Activated CD4-positive, alpha-beta T cell treated with anti-CD3 and anti-CD28 coated beads, Interleukin-2, amount 50 U/mL, for 24 hours (primary cell): ENCODE measurements at regions not wholly inside any gene's neighbourhood (a gene's known extent, or its start where the extent isn't known, plus 50 kb on each side); places are given as distances from the start of the nearest gene placed in this dataset.

Experiments used
- DNase-seq, 2 donors: peaks; one replicate each; pipeline ENCODE4 v3.0.0-alpha.2; 2020; ENCODE audit warnings: low read depth in 1 of 2, low spot score in 1 of 2

DNA sequence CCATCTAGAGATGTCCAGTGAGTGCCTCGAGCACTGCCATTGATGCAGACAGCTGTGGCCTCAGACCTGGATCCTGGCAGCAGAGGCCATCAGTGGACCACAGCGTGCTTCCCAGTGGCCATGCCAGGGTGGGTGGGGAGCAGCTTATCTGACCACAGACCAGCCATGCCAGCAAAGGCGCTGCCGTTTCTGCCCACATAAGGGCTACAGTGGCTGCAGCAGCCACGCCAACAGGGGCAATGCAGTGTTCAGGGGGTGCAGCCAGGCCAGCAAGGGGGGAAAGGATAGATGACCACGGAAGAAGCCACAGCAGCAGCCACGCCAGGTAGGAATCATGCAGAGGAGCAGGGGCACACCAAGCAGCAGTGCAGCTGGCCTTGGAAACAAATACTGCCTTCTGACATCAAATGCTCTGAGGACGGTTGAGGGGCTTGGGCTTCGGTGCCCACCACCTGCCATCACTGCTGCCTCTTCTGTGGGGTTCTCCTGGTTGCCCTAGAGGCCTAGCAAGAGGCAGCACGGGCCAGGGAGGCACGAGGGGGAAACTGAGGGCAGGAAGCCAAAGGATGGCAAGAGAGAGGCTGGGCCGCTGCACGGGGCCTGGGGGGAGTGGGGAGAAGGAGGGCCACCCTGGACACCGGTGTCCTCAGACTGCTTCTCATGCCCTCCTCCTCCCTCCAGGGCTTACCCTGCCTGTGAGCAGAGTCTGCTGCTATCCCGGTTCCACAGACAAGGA is 94.7 kb upstream of the RUNX3 start:
- DNase-seq, result no peak

DNA sequence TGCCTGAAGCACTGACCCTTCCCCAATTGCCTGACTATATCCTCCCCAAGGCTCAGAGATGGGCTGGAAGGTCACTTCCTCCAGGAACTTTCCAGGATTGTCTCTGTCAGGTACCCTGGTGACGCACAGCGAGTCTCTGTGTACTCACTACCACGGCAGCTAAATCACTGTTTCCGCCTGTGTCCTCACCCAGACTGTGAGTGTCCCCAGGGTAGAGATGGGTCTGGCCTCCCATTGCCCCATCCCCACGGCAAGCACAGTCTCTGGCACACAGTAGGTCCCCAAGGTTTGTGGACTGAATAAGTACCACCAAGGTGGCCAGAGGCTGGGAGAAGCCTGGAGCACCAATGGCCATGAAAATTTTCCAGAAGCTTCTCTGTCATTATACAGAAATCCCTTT is 93.8 kb upstream of the RUNX3 start:
- DNase-seq, result no peak

DNA sequence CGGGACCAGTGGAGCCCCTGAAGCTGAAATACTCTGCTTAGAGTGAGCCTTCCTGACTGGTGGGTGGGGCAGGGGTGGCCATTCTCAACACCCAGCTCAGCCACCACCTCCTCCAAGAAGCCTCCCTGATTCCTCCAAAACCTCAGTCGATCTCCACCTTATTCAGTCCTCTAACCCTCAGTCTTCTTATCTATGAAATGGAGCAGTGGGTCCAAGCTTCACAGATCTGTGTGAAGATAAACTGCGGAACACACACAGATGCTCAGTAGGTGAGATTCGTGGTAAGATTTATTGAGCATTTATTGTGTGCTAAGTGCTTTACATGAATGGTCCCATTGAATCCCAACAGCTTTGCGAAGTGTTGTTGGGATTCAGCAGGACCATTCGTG is 93.1 kb upstream of the RUNX3 start:
- DNase-seq, result no peak

DNA sequence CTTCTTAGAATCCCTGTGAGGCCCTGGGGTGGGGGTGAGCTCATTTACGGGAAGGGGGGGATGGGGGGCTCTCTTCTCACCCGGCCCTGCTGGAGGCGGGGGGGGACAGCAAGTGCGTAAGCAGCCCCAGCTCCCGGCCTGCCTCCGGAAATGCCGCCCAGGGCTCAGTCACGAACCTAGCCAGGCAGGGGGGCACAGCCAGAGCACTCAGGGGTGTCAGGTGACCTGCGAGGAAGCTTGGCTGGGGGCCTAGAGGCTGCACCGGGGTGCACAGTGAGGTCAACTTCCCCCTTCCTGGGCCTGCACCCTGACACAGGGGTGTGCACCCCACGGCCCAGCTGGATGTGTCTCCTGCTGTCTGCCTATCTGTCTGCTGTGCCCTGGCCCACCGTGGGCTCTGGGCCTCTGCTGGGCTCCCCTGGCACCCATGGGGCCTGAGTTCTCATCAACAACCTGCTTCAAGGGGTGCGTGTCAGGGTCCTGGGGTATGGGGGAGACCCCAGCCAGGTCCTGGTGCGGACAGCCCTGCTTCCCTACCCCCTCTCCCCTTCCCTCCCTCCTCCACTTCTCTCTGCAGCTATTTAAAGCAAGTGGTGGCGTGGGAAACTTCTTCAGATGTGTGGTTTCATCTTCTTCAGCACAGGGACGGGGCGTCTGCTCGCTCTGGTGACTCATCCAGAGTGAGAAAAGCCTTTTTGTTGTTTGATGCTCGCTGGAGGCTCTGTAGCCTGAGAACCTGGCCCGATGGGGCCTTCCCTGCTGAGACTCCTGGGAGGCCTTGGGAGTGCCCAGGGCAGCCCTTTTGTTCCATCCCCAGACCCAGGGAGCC is 92.5 kb upstream of the RUNX3 start:
- peak; percentile 61 to 90 for DNase-seq

DNA sequence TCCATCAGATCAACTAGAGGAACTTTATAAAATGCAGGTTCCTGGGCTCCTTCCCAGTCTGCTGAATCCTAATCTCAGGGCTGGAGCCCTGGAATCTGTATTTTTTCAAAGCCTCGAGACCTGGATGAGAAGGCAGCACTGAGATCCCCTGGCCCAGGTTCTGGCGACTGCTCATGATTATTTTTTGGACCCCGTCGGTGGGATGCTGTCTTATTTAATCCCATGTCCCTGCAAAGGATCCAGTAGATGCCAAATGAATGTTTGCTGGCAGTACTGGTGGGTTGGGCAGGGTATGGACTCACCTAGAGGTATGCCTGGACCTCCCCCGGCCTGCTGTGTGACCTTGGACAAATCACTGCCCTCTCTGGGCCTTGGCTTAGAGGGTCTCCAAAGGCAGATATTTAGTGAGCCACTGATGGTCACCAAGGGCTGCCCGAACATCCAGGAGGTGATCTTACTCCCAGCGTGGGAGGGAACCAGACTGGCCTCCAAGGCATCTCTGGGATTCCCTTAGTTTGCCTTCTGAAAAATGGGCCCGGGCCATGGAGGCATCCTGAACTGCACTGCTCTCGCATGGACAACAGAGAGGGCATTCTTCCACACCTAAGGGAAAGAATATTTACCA is 91.6 kb upstream of the RUNX3 start:
- no peak for DNase-seq

DNA sequence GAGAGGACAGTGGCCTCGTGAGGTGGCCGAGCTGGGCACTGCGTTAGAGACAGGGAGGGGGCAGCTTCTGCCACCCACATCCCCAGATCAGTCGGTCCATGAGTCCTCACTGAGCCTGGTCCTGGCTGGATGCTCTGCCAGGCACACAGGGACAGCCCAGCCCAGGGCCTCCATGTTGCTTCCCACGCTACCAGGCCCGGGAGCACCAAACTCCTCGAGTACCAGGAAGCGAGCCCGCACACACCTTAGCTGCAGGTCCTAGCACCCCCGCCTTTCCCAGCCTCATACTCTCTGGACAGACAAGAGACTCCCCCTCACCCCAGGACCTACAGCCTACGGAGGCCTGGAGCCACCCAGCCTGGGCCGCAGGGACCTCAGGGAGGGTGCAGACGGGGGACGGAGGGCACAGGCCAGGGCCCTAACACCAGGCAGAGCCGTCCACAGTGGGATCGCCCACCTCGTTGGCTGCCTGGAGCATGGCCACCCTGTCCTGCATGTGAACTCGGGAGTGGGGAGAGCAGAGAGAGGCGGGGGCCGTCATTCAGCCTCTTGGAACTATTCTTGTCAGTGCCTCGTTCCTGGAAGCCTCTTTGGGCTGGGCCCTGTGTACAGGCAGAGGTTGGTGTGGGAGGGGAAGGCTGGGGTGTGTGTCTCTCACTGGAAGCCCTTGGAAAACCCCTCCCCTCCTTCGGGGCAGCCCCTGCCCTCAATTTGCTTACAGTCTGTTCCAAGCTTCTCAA is 90.9 kb upstream of the RUNX3 start:
- DNase-seq, result no peak

DNA sequence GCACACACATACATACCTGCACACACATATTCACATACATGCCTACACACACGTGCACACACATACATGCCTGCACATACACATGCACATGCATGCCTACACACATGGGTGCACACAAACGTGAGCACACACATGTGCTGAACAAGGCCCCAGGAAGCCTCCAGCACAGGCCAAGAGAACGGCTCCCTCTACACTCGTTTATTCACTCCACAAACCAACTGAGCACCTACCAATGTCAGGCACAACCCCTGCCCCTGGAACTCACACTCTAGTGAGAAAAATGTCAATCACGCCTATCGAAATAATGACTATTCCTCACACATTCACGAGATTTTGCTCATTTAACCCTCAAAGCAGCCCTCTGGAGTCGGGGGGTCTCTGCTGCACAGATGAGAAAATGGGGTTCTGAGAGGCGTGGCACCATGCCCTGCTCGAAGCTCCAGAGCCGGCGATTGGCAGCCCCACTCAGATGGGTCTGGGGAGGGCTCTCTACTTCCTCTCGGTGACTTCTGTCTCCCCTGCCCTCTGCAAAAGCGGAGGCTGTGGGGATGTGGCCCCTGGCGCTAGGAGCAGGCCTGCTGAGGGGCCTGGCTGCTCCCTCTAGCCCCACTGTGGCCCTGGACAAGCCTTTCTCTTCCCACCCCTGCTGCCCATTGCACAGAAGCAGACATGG is 90.2 kb upstream of the RUNX3 start:
- no peak for DNase-seq

DNA sequence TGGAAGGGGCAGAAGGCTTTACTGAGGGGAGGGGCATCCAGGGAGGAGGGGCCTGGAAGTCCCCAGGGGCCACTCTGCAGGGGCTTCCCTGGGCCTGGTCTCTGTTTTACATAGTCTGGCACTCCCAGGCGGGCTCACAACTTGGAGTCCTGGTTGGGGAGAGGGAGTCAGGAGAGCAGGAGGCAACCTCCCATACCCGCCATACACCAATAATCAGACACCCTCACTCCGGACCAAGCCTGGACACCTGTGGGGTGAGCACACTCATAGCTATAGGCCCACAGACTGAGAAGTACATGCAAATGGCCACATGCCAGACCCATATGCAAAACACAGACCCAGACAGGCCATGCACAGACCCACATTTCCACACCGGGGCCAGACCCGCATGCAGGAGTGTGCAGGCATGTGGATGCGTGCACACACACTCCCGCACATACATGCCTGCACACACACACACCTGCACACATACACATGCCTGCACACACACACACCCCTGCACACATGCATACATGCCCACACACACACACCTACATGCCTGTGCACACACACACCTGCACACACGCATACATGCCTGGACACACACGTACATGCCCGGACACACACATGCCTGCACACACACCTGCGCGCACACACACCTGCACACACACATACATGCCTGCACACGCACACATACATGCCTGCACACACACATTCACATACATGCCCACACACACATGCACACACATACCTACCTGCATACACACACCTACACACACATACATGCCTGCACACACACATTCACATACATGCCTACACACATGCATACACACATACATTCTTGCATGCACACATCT is 89.5 kb upstream of the RUNX3 start:
- DNase-seq, result no peak

DNA sequence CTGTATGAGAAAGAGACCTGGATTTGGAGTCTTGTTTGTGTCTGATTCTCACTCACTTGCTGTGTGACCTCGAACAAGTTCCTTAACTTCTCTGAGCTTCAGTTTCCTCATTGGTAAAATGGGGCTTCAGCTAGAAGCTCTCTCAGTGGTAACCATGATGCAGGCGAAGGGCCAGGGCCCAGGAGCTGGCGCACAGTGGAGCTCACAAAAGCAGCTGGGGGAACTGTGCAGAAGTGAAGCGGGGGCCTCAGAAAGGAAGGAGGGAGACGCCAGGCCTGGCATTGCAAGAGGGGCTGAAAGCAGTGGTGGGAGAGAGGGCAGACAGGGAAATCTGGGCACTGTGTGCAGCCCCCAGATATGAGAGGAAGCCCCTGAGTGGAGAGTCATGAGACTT is 88.9 kb upstream of the RUNX3 start:
- DNase-seq, result no peak

DNA sequence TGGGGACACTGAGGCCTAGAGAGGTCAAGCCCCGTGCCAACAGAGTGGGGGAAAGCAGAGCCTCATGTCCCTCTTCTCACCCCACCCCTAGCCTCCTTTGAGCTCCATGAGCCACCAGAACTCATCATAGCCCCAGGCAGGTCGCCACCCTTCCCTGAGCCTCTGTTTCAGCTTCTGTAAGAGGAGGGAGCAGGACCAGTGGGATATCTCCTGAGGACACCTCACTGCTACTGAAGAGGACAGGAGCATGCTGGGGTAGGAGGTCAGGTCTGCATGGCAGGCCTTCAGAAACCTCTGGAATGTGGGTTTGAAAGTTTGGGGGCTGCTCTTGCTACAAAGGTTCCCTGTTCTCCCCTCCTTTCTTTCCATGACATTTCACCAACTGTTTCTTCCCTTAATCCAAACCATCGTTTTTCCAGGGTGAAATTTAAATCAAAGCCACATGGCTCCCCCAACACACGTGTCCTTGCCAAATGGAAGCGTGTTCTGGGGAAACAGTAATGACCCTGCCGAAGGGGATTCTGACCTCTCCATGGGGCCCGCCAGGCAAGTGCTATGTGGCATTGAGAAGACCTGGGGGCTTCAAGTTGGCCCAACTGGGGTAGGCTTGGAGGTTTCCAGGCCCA is 88.1 kb upstream of the RUNX3 start:
- no peak for DNase-seq

DNA sequence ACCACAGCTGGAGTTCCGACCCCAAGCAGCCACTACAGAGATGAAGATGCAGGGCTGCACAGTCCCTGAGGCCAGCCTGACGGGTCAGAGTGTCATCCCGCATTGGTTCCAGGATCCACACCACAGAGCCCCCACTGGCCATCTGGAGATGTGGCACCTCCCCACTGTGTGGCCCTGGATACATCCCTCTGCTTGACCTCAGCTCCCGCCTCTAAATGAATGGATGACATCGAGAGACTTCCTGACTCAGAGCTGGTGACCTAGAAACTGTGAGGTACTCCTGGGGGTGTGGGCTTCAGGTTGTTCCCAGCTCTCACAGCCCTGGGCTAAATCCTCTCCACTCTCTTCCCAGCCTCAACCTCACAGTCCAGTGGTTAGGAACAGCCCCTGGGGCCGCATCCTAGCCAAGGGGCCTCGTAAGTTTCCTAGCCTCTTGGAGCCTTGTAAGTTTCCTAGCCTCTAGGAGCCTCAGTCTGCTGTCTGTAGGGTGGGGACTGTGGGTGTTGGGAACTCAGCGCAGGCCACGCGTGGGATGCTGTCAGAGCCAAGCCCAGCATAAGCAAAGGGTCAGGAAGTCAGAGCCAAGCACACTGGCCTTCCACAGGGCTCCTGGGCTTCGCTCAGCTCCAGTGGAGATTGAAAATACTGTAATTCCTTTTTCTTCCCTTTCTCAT is 87.5 kb upstream of the RUNX3 start:
- no peak for DNase-seq

DNA sequence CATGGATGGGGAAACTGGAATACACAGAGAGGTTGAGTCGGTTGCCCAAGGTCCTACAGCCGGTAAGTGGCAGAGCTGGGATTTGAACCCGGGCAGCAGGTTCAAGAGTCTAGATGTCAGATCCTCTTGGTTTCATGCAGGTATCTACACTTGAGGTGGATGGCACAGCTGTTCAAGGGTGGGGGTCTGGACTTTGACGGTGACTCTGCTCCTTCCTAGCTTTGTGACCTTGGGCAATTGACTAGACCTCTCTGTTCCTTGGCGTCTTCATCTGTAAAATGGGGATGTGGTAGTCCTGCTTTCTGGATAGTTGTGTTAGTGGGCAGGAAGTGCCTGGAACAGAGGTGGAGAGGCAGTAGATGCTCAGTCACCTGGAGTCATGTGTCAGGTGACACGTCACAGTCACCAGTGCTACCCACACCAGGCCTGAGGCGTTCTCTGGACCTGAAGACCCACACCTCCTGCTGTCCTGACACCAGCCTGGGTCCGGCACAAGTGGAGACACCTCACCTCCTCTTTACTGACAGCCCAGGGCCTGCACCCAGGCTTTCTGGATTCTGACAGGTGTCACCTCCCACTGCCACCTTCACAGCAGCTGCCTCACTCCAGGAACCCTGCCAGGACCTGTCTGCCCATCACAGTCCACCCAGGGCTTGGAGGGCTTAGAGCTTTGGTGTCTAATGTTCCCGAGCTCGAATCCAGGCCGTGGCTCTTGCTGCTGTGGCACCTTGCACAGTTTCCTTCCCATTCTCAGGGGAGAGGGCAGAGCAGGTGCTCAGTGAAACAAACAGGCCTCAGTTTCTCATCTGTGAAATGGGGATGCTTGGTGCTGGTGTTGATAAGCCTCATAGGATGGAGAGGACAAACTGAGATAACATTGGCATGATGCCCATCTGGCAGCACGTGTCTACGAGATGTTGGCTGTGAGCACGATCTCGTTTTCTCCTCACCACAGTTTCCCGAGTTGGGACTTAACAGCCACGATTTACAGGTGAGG is 83.2 kb upstream of the RUNX3 start:
- no peak for DNase-seq

DNA sequence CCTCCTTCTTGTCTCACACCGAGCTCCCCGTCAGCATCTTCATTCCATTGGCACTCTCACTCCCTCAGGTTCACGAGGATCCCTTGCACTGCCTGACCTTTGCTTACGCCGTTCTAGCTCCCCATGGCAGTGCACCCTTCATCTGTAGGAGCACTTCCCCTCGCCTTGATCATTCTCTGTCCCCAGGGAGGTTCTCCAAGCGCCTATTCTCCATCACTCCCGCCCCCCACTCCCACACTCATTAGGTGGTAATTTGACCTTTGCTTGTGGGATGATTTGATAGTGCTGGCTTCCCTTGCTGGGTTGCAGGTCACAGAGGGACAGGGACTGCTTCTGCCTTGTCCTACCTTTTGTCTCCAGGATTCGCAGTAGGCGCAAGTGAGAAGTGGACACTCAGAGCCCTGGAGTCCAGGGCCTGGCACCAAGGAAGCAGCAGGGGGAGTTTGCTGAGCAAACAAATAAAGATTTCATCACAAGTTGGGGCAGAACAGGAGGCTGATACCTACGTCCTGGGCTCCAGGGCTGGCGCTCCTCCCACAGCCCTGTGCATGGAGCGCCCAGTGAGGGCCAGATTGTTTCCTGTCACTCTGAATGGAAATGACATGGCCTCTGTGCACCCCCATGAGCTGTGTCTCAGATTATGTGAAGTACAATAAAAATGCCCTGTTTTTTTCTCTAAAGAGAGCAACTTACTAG is 82.0 kb upstream of the RUNX3 start:
- no peak for DNase-seq

DNA sequence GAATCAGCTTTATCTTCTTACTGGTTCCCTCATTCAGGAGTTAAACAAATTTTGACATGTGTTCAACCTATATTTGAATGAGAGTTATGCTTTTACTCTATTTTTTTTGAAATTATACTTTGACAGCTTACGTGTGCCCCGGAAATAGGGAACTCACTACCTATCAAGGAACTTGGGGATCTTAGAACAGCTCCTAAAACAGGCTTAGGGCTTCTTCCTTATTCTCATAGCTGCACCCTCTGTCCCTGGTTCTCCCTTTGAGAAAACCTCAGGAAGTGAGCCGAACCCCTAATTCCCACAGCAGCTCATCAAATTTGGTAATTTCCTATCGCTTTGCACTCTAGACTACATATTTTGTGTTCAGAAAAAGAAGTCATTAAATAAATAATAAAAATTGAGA is 81.2 kb upstream of the RUNX3 start:
- no peak for DNase-seq

DNA sequence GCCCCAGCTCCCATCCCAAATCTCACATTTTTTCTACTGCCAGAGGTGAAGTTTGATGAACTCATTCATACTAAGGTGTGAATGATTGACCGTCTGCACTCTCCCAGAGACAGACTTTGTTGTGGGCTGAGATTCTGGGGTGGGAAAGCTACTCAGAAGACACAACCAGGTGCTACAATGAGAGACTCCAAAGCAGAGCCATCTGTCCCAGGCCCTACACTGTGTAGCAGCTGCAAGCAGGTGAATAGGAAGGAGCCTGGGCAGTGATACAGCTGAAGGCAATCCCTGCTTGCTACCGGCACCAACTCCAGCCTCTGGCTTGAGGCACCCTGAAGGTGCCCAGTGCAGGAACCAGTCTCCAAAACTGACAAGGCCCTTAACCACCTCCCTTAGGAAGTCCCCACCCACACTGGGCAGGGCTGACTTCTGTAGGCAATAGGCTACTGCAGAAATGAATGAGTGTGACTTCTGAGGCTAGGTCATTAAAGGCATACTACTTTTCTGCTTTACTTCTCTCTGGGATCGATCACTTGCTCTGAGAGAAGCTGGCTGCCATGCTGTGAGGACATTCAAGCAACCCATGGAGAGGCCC is 79.7 kb upstream of the RUNX3 start:
- DNase-seq, result no peak

DNA sequence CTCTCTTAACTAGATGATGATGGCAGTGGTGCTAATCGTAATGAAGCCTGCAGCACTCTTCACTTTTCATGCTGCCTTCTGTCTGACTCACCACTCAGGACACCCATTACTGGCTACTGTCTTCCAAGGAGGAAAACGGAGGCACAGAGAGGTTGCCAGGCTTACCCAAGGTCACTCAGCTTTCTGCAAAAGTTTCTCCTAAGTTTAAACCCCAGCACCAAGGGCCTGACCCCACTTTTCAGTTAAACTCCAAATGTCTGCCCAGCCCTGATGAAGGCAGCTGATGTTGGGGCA is 78.1 kb upstream of the RUNX3 start:
- no peak for DNase-seq
